ENCODE measurements at regions not wholly inside any gene's neighbourhood (a gene's known extent, or its start where the extent isn't known, plus 50 kb on each side); places are given as distances from the start of the nearest gene placed in this dataset.

GRCh38 chr1:177585302-177586220, 384.3 kb downstream of the SEC16B start:
- no peak for DNase-seq (ENCODE audit: extremely low spot score, unreplicated experiment)

DNA sequence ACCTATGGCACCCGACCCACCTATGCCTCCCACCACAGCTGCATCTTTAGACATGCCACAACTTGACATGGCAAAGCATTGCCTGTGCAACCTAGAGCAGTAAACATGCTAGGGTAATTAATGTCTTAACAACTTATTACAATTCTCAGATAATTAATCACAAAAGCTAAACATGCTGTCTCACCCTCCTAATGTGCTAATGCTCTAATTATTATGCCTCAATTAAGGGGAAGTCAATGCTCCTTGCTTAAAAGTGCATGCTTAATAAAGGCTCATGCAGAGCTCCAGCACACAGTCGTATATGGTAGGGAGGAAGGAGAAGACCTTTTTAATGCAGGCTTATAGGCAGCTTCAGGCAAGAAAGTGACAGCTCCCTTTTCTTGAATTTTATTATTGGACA, 396.0 kb downstream of the SEC16B start:
- Mint-ChIP-seq H3K9me3 (peaks cover 3% of the 10 kb centered on the region), H3K4me3 (no peak overlapping the region), H3K36me3 (no peaks in the 10 kb centered on the region), H3K27me3 (peaks cover 7% of the 10 kb centered on the region), H3K4me1 (ENCODE audit: unreplicated experiment) (no peaks in the 10 kb centered on the region), H3K27ac (no peak overlapping the region)
- TF ChIP-seq, protein P1, sequence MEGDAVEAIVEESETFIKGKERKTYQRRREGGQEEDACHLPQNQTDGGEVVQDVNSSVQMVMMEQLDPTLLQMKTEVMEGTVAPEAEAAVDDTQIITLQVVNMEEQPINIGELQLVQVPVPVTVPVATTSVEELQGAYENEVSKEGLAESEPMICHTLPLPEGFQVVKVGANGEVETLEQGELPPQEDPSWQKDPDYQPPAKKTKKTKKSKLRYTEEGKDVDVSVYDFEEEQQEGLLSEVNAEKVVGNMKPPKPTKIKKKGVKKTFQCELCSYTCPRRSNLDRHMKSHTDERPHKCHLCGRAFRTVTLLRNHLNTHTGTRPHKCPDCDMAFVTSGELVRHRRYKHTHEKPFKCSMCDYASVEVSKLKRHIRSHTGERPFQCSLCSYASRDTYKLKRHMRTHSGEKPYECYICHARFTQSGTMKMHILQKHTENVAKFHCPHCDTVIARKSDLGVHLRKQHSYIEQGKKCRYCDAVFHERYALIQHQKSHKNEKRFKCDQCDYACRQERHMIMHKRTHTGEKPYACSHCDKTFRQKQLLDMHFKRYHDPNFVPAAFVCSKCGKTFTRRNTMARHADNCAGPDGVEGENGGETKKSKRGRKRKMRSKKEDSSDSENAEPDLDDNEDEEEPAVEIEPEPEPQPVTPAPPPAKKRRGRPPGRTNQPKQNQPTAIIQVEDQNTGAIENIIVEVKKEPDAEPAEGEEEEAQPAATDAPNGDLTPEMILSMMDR (conservative IDR thresholded peaks at IDR 0.05): no peak
- DNase-seq (ENCODE audit: extremely low spot score, unreplicated experiment): no peak

More at GRCh38 chr1:177585302-177586220, 384.3 kb downstream of the SEC16B start:
- H3K27me3 Mint-ChIP-seq: no peaks in the 10 kb centered on the region
- H3K4me3 Mint-ChIP-seq: peak overlapping the region; percentile 50
- no peaks in the 10 kb centered on the region for H3K9me3 Mint-ChIP-seq
- H3K27ac Mint-ChIP-seq: peak overlapping the region; percentile 65
- H3K36me3 Mint-ChIP-seq: no peaks in the 10 kb centered on the region
- TF ChIP-seq, protein P1 (conservative IDR thresholded peaks at IDR 0.05): no peak
- peaks cover 26% of the 10 kb centered on the region for H3K4me1 Mint-ChIP-seq (ENCODE audit: unreplicated experiment)

DNA sequence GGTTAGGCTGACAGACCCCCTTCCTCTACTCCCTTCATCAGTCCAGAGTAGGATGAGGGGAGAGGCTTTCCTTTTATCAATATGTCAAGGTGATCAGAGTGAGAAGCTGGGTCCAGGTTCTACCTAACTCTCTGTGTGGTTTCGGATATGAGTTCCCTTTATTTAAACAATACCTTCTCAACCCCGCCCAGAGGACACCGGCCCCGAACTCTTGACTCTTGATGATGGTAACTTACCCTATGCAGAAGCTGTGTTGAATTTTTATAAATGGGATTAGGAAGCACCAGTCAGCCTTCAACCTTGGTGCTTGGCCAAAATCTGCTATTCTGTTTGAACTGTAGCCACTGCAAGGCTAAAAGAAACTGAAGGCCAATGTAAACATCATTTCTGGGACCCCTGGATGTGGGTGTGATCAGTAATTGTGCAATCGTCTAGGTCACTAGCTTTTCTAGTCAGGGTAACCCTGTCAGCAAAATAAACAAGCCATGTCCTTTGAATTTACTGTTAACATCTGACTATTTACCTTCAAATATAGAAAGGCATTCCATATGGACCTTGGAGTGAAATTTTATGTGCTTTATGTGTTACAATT, 398.3 kb downstream of the SEC16B start:
- Mint-ChIP-seq H3K4me1 (ENCODE audit: unreplicated experiment) (no peaks in the 10 kb centered on the region), H3K36me3 (no peaks in the 10 kb centered on the region), H3K27ac (no peak overlapping the region), H3K9me3 (peaks cover 3% of the 10 kb centered on the region), H3K4me3 (no peak overlapping the region), H3K27me3 (peaks cover 3% of the 10 kb centered on the region)
- TF ChIP-seq, protein P1 (conservative IDR thresholded peaks at IDR 0.05): no peak
- no peak for DNase-seq (ENCODE audit: extremely low spot score, unreplicated experiment)

DNA sequence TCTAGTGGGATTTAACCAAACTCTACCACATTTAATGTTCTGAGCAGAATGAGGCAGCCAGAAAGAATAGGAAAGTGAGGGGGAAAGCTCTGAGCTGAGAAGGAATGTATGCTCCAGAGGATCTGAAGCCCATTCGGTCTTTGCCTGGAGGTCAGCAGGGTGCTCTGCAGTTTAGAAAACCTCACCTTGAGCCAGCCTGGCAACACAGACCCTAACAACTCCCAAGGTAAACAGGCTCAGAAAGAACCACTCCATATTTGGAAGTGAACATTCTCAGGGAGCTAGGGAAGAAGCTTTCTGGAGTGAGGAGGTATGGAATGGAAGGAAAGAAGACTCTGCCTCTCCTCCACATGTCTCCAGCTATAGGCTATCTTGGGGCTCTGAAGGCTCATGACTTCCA, 398.8 kb downstream of the SEC16B start:
- Mint-ChIP-seq H3K9me3 (peaks cover 3% of the 10 kb centered on the region), H3K4me1 (ENCODE audit: unreplicated experiment) (no peaks in the 10 kb centered on the region), H3K27ac (no peak overlapping the region), H3K27me3 (no peaks in the 10 kb centered on the region), H3K36me3 (no peaks in the 10 kb centered on the region), H3K4me3 (no peak overlapping the region)
- DNase-seq (ENCODE audit: extremely low spot score, unreplicated experiment): no peak
- TF ChIP-seq, protein P1 (conservative IDR thresholded peaks at IDR 0.05): no peak

DNA sequence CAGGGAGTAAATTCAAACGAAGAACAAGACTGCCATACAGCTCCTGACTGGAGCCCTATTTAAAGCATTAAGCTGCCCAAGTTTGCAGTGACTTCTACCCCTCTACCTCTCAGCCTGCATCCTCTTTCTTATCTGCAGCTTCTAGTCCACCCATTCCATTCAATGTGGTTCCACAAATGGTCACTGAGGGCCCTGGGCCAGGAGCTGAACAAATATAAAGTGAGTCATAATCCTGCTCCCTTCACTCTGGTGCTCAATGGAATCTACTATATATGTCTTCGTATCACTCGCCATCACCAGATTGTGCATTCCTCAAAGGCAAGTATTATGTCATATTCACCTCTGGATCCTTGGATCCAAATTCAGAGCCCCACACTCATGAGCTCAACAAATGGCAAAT, 398.7 kb downstream of the BRINP2 start:
- Mint-ChIP-seq H3K27me3 (no peaks in the 10 kb centered on the region), H3K9me3 (peaks cover 3% of the 10 kb centered on the region), H3K27ac (no peak overlapping the region), H3K4me3 (no peak overlapping the region), H3K4me1 (ENCODE audit: unreplicated experiment) (no peaks in the 10 kb centered on the region), H3K36me3 (no peaks in the 10 kb centered on the region)
- DNase-seq (ENCODE audit: extremely low spot score, unreplicated experiment): no peak
- TF ChIP-seq, protein P1 (conservative IDR thresholded peaks at IDR 0.05): no peak
